HEK293 (cell line): ENCODE measurements at regions not wholly inside any gene's neighbourhood (a gene's known extent, or its start where the extent isn't known, plus 50 kb on each side); places are given as distances from the start of the nearest gene placed in this dataset.

Source experiments
- CTCF ChIA-PET: fragments of 350-600 bp; formaldehyde crosslinking; extraction: SDS; loops from one replicate; lab custom pipeline; 2021; ENCODE audit warnings: antibody characterized with exemption; lab: Yijun Ruan, JAX
- POLR2A ChIA-PET: fragments of 300-600 bp; formaldehyde crosslinking; extraction: SDS; loops from one replicate; lab custom pipeline; 2020; ENCODE audit warnings: antibody characterized with exemption, inconsistent platforms; lab: Yijun Ruan, JAX
- H3K27ac ChIP-seq: fragments of 200-500 bp; sonication (Bioruptor generic); 2 replicates; pipeline ENCODE4 v1.5.1; 2014; ENCODE audit warnings: low read depth, low read length, control low read depth, inconsistent platforms; ENCODE audit errors: extremely low read depth
- H3K36me3 ChIP-seq, 2 experiments: fragments of 200-500 bp in 1 of 2; sonication (Bioruptor generic) in 1 of 2; 1 replicate in 1 of 2; 2 replicates in 1 of 2; pipeline ENCODE4 v1.5.1; 2014 to 2017; ENCODE audit warnings: inconsistent platforms in 2 of 2, low read length in 2 of 2; ENCODE audit not compliant: control insufficient read depth in 2 of 2, insufficient read depth in 1 of 2
- H3K4me1 ChIP-seq: fragments of 200-500 bp; sonication (Bioruptor generic); 2 replicates; pipeline ENCODE4 v1.5.1; 2014; ENCODE audit warnings: mild to moderate bottlenecking, low read length, inconsistent platforms; ENCODE audit not compliant: control insufficient read depth, insufficient read depth
- H3K4me3 ChIP-seq: 2 replicates; pipeline ENCODE4 v1.5.1; 2011; ENCODE audit warnings: low read depth, mild to moderate bottlenecking, control low read depth, low read length, moderate library complexity
- H3K9me3 ChIP-seq: fragments of 200-500 bp; sonication (Bioruptor generic); 2 replicates; pipeline ENCODE4 v1.5.1; 2014; ENCODE audit warnings: low read depth, low read length, inconsistent platforms; ENCODE audit not compliant: control insufficient read depth, insufficient read depth
- HOXD13 ChIP-seq: sonication (generic); formaldehyde crosslinking; IDR thresholded peaks from 2 replicates; pipeline ENCODE4 v1.8.0; 2022; ENCODE audit warnings: missing genetic modification reagents, borderline replicate concordance
- KLF17 ChIP-seq: fragments of 450-650 bp; formaldehyde crosslinking; IDR thresholded peaks from 2 replicates; pipeline ENCODE4 v1.5.1; 2016; ENCODE audit warnings: missing biosample characterization, missing genetic modification characterization
- PATZ1 ChIP-seq: fragments of 450-650 bp; formaldehyde crosslinking; IDR thresholded peaks from 2 replicates; pipeline ENCODE4 v1.5.1; 2016; ENCODE audit warnings: missing biosample characterization, missing genetic modification characterization
- SP3 ChIP-seq: fragments of 450-650 bp; formaldehyde crosslinking; IDR thresholded peaks from 2 replicates; pipeline ENCODE4 v1.5.1; 2016; ENCODE audit warnings: missing biosample characterization, missing genetic modification characterization
- ZBTB10 ChIP-seq: fragments of 450-650 bp; formaldehyde crosslinking; IDR thresholded peaks from 2 replicates; pipeline ENCODE4 v1.5.1; 2016; ENCODE audit warnings: missing biosample characterization, missing genetic modification characterization
- ZNF112 ChIP-seq: fragments of 450-650 bp; formaldehyde crosslinking; IDR thresholded peaks from 2 replicates; pipeline ENCODE4 v1.5.0; 2017; ENCODE audit warnings: missing biosample characterization, missing genetic modification characterization
- ZNF148 ChIP-seq: fragments of 450-650 bp; formaldehyde crosslinking; IDR thresholded peaks from 2 replicates; pipeline ENCODE4 v1.5.0; 2017; ENCODE audit warnings: missing biosample characterization, missing genetic modification characterization, borderline replicate concordance
- ZNF211 ChIP-seq: fragments of 450-650 bp; formaldehyde crosslinking; IDR thresholded peaks from 2 replicates; pipeline ENCODE4 v1.5.1; 2016; ENCODE audit warnings: low read depth, missing biosample characterization, missing genetic modification characterization
- ZNF311 ChIP-seq: fragments of 450-650 bp; formaldehyde crosslinking; IDR thresholded peaks from 2 replicates; pipeline ENCODE4 v1.5.1; 2017; ENCODE audit warnings: missing biosample characterization, missing genetic modification characterization, borderline replicate concordance
- ZNF354C ChIP-seq: fragments of 450-650 bp; formaldehyde crosslinking; IDR thresholded peaks from 2 replicates; pipeline ENCODE4 v1.5.1; 2016; ENCODE audit warnings: missing biosample characterization, missing genetic modification characterization, low read depth, borderline replicate concordance
- ZNF366 ChIP-seq: fragments of 450-650 bp; formaldehyde crosslinking; conservative IDR thresholded peaks from 2 replicates; pipeline ENCODE4 v1.5.1; 2016; ENCODE audit warnings: missing biosample characterization, missing genetic modification characterization
- ZNF416 ChIP-seq: fragments of 450-650 bp; formaldehyde crosslinking; IDR thresholded peaks from 2 replicates; pipeline ENCODE4 v1.5.1; 2016; ENCODE audit warnings: missing biosample characterization, missing genetic modification characterization
- ZNF623 ChIP-seq: fragments of 450-650 bp; formaldehyde crosslinking; IDR thresholded peaks from 2 replicates; pipeline ENCODE4 v1.5.1; 2016; ENCODE audit warnings: missing biosample characterization, missing genetic modification characterization
- ZNF660 ChIP-seq: fragments of 450-650 bp; IDR thresholded peaks from 2 replicates; pipeline ENCODE4 v1.5.1; 2018; ENCODE audit warnings: missing biosample characterization, mild to moderate bottlenecking, missing genetic modification characterization
- ZNF777 ChIP-seq: fragments of 450-650 bp; formaldehyde crosslinking; IDR thresholded peaks from 2 replicates; pipeline ENCODE4 v1.5.1; 2017; ENCODE audit warnings: missing biosample characterization, missing genetic modification characterization, borderline replicate concordance
- ZNF830 ChIP-seq: fragments of 450-650 bp; IDR thresholded peaks from 2 replicates; pipeline ENCODE4 v1.5.0; 2018; ENCODE audit warnings: missing biosample characterization, missing genetic modification characterization, low read depth, mild to moderate bottlenecking, moderate library complexity
- ZSCAN18 ChIP-seq: fragments of 450-650 bp; formaldehyde crosslinking; IDR thresholded peaks from 2 replicates; pipeline ENCODE4 v1.5.1; 2016; ENCODE audit warnings: missing biosample characterization, missing genetic modification characterization
- ZSCAN30 ChIP-seq: fragments of 450-650 bp; IDR thresholded peaks from 2 replicates; pipeline ENCODE4 v1.5.1; 2018; ENCODE audit warnings: missing biosample characterization, mild to moderate bottlenecking, missing genetic modification characterization, moderate library complexity

GRCh38 chr14:51182131-51182565 lies 57.9 kb upstream of the TMX1 start (continued):
- no peak for TF ChIP-seq ZNF148 (tag by site-specific recombination)
- TF ChIP-seq ZNF311 (tag by site-specific recombination), result no peak
- TF ChIP-seq SP3 (tag by site-specific recombination), result no peak
- TF ChIP-seq ZNF660, result no peak
- no peak for TF ChIP-seq ZBTB10 (tag by site-specific recombination)
- TF ChIP-seq ZNF777 (tag by site-specific recombination), result no peak
- TF ChIP-seq, all 188 proteins: peak for 0

GRCh38 chr14:51185180-51185579 lies 54.9 kb upstream of the TMX1 start:
- no peak for TF ChIP-seq ZSCAN18 (tag by site-specific recombination)
- TF ChIP-seq ZNF623, result no peak
- TF ChIP-seq HOXD13 (CRISPR knock-in tag), result no peak
- TF ChIP-seq ZNF211 (tag by site-specific recombination), result no peak
- no peak for TF ChIP-seq ZNF354C (tag by site-specific recombination)
- TF ChIP-seq SP3 (tag by site-specific recombination), result no peak
- TF ChIP-seq KLF17 (tag by site-specific recombination), result no peak
- TF ChIP-seq ZNF416, result no peak
- TF ChIP-seq ZNF366, result no peak
- no peak for TF ChIP-seq ZNF830 (tag by site-specific recombination)
- TF ChIP-seq ZNF112, result no peak
- no peak for TF ChIP-seq ZSCAN30 (tag by site-specific recombination)
- TF ChIP-seq PATZ1, result no peak
- ChIA-PET CTCF (no interaction called here), POLR2A (no interaction called here)
- Histone ChIP-seq H3K4me3 (no peak overlapping the region), H3K9me3 (no peaks in the 10 kb centered on the region), H3K4me1 (no peaks in the 10 kb centered on the region), H3K36me3 (no peaks in the 10 kb centered on the region), H3K27ac (no peak overlapping the region)
